CD14-positive monocyte (primary cell): ENCODE measurements at regions not wholly inside any gene's neighbourhood (a gene's known extent, or its start where the extent isn't known, plus 50 kb on each side); places are given as distances from the start of the nearest gene placed in this dataset.

Source experiments
- DNase-seq, 3 donors: peaks; one replicate each; pipeline ENCODE4 v3.0.0-alpha.2; 2011 to 2022
- H2AFZ ChIP-seq: 2 replicates; pipeline ENCODE4 v1.6.0; 2012; ENCODE audit warnings: mild to moderate bottlenecking, low read depth, low read length, inconsistent platforms; ENCODE audit not compliant: insufficient read depth, poor library complexity, severe bottlenecking
- H3K27ac ChIP-seq, 2 donors: 1 replicate in 1 of 2; 2 replicates in 1 of 2; pipeline ENCODE4 v1.5.1; 2012 to 2013; ENCODE audit warnings: low read length in 2 of 2, control low read depth in 1 of 2, inconsistent platforms in 1 of 2, low read depth in 1 of 2, mild to moderate bottlenecking in 1 of 2
- H3K27me3 ChIP-seq, 2 donors: one replicate each; pipeline versions ENCODE4 v1.6.0 to v1.6.1; 2011 to 2013; ENCODE audit warnings: low read length in 2 of 2; ENCODE audit not compliant: control insufficient read depth in 2 of 2, insufficient read depth in 2 of 2
- H3K36me3 ChIP-seq, 2 donors: replicated peaks in 1 of 2; 1 replicate in 1 of 2; 2 replicates in 1 of 2; pipeline versions ENCODE4 v1.5.1 to v1.6.1; 2012 to 2013; ENCODE audit warnings: low read length in 2 of 2, control low read depth in 1 of 2, inconsistent platforms in 1 of 2, mild to moderate bottlenecking in 1 of 2; ENCODE audit not compliant: insufficient read depth in 2 of 2, control insufficient read depth in 1 of 2
- H3K4me1 ChIP-seq, 2 donors: 1 replicate in 1 of 2; 2 replicates in 1 of 2; pipeline versions ENCODE4 v1.5.1 to v1.6.1; 2012 to 2013; ENCODE audit warnings: low read length in 2 of 2, control low read depth in 1 of 2, inconsistent platforms in 1 of 2, mild to moderate bottlenecking in 1 of 2, moderate library complexity in 1 of 2; ENCODE audit not compliant: insufficient read depth in 2 of 2, control insufficient read depth in 1 of 2
- H3K4me2 ChIP-seq: replicated peaks from 2 replicates; pipeline ENCODE3; 2012; ENCODE audit warnings: low read length, moderate library complexity, mild to moderate bottlenecking; ENCODE audit not compliant: poor library complexity, severe bottlenecking; ENCODE audit errors: extremely low read depth
- H3K4me3 ChIP-seq, 3 experiments: fragments of 200-600 bp in 1 of 3; sonication (generic) in 1 of 3; replicated peaks in 1 of 3; 1 replicate in 2 of 3; 2 replicates in 1 of 3; pipeline ENCODE4 v1.5.1; 2011 to 2013; ENCODE audit warnings: low read length in 3 of 3, mild to moderate bottlenecking in 3 of 3, control low read depth in 2 of 3, low read depth in 2 of 3, inconsistent platforms in 1 of 3, moderate library complexity in 1 of 3
- H3K79me2 ChIP-seq: 2 replicates; pipeline ENCODE4 v1.6.0; 2012; ENCODE audit warnings: mild to moderate bottlenecking, control low read depth, inconsistent platforms, low read length, moderate library complexity; ENCODE audit not compliant: insufficient read depth
- H3K9ac ChIP-seq: 2 replicates; pipeline ENCODE4 v1.6.0; 2017; ENCODE audit warnings: low read length, mild to moderate bottlenecking; ENCODE audit not compliant: insufficient read depth, poor library complexity, severe bottlenecking
- H3K9me3 ChIP-seq, 2 donors: replicated peaks in 1 of 2; 1 replicate in 1 of 2; 2 replicates in 1 of 2; pipeline versions ENCODE4 v1.5.1 to v1.6.1; 2012 to 2013; ENCODE audit warnings: low read length in 2 of 2, control low read depth in 1 of 2; ENCODE audit not compliant: control insufficient read depth in 1 of 2, insufficient read depth in 1 of 2
- H4K20me1 ChIP-seq: 2 replicates; pipeline ENCODE4 v1.6.0; 2012; ENCODE audit warnings: mild to moderate bottlenecking, low read length, control low read depth, moderate library complexity; ENCODE audit not compliant: insufficient read depth
- H3K27ac Mint-ChIP-seq, 7 donors: one replicate each; pipeline ENCODE4 v1.8.0; 2020; ENCODE audit warnings: mild to moderate bottlenecking in 7 of 7, mixed read lengths in 7 of 7, moderate library complexity in 6 of 7, inconsistent platforms in 2 of 7
- H3K27me3 Mint-ChIP-seq, 3 donors: one replicate each; pipeline ENCODE4 v1.8.0; 2021 to 2022; ENCODE audit warnings: low read depth in 3 of 3, mild to moderate bottlenecking in 3 of 3, mixed read lengths in 3 of 3, moderate library complexity in 3 of 3, inconsistent platforms in 1 of 3
- H3K36me3 Mint-ChIP-seq, 2 donors: one replicate each; pipeline ENCODE4 v1.8.0; 2020; ENCODE audit warnings: mixed read lengths in 2 of 2, inconsistent platforms in 1 of 2, mild to moderate bottlenecking in 1 of 2
- H3K4me1 Mint-ChIP-seq: one replicate; pipeline ENCODE4 v1.8.0; 2020; ENCODE audit warnings: mild to moderate bottlenecking, mixed read lengths
- H3K4me3 Mint-ChIP-seq, 2 donors: one replicate each; pipeline ENCODE4 v1.8.0; 2020; ENCODE audit warnings: mild to moderate bottlenecking in 2 of 2, mixed read lengths in 2 of 2, moderate library complexity in 1 of 2
- H3K9me3 Mint-ChIP-seq, 7 donors: one replicate each; pipeline ENCODE4 v1.8.0; 2020 to 2022; ENCODE audit warnings: mixed read lengths in 7 of 7, mild to moderate bottlenecking in 6 of 7, moderate library complexity in 6 of 7, inconsistent platforms in 2 of 7
- WGBS: methylation state at CpG from one replicate; pipeline ENCODE4 v1.1.5; 2013; ENCODE audit warnings: missing lambda C conversion rate; ENCODE audit not compliant: insufficient coverage; 5-methylcytosine and 5-hydroxymethylcytosine counted together
- intact Hi-C, 2 donors: fragments of 100-400 bp; cut with micrococcal nuclease; formaldehyde crosslinking; loops; one replicate each; pipeline versions ENCODE4 v1.15.0 to v1.15.1; 2023
- TF ChIP-seq, protein P1 (sequence below): fragments of 200-600 bp; IDR thresholded peaks from one replicate; pipeline ENCODE4 v1.8.0; 2022; ENCODE audit warnings: antibody characterized with exemption, mild to moderate bottlenecking

GRCh38 chr5:6059137-6059800 lies 319.1 kb downstream of the MED10 start:
- WGBS, result 79% methylated on average over 6 of the region's 12 CpGs
- no peaks in the 10 kb centered on the region for H4K20me1 ChIP-seq
- no peaks in the 10 kb centered on the region for H3K4me1 ChIP-seq
- H3K4me2 ChIP-seq, result no peak overlapping the region
- H3K9ac ChIP-seq, result no peak overlapping the region
- no peak for DNase-seq
- H3K27me3 ChIP-seq, result no peaks in the 10 kb centered on the region
- H3K9me3 ChIP-seq, result peaks cover 0 to 6% of the 10 kb centered on the region in 2 donors
- H3K4me3 Mint-ChIP-seq, result no peak overlapping the region
- no peak overlapping the region for H3K27ac Mint-ChIP-seq
- intact Hi-C loops, result no loop called here
- H3K4me3 ChIP-seq, result no peak overlapping the region
- H2AFZ ChIP-seq, result no peak overlapping the region
- no peaks in the 10 kb centered on the region for H3K36me3 ChIP-seq
- H3K36me3 Mint-ChIP-seq, result no peaks in the 10 kb centered on the region
- H3K27ac ChIP-seq, result no peak overlapping the region
- H3K9me3 Mint-ChIP-seq, result peaks cover 0 to 4% (median 0%) of the 10 kb centered on the region in 7 donors
- peaks cover 0 to 2% (median 0%) of the 10 kb centered on the region in 3 donors for H3K27me3 Mint-ChIP-seq
- TF ChIP-seq, protein P1, sequence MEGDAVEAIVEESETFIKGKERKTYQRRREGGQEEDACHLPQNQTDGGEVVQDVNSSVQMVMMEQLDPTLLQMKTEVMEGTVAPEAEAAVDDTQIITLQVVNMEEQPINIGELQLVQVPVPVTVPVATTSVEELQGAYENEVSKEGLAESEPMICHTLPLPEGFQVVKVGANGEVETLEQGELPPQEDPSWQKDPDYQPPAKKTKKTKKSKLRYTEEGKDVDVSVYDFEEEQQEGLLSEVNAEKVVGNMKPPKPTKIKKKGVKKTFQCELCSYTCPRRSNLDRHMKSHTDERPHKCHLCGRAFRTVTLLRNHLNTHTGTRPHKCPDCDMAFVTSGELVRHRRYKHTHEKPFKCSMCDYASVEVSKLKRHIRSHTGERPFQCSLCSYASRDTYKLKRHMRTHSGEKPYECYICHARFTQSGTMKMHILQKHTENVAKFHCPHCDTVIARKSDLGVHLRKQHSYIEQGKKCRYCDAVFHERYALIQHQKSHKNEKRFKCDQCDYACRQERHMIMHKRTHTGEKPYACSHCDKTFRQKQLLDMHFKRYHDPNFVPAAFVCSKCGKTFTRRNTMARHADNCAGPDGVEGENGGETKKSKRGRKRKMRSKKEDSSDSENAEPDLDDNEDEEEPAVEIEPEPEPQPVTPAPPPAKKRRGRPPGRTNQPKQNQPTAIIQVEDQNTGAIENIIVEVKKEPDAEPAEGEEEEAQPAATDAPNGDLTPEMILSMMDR, result no peak
- H3K4me1 Mint-ChIP-seq, result no peaks in the 10 kb centered on the region
- no peaks in the 10 kb centered on the region for H3K79me2 ChIP-seq

DNA sequence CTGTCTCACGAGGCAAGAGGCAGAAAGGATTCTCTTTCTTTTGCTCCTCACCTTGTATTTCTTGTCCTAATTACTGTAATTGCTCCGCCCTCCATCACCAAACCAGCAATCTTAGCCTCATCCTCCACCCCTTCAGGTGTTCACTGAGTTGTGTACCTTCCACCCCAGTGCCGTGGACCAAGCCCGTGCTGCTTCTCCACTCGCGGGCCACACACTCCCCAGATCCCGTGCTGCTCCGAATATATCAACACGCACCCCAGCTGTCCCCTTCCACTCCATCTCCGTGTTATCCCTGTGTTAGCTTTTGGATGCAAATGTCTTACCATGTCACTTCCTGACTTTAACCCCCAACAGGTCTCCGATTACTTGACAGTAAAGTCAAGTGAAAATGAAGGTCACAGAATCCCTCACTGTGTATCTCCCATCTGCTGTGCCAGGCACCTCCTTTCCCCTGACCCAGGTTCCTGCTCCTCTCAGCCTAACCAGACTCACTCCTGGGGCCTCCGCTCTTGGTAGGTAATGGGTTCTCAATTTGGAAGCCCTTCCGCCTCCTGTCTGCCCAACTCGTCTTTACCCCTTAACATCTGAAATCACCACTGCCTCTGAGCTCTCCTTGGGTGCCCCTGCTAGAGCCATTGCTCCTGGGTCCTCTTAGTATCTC lies 320.2 kb downstream of the MED10 start:
- Histone ChIP-seq H3K4me3 (no peak overlapping the region), H4K20me1 (no peaks in the 10 kb centered on the region), H3K79me2 (no peaks in the 10 kb centered on the region), H2AFZ (no peak overlapping the region), H3K27me3 (no peaks in the 10 kb centered on the region), H3K4me1 (no peaks in the 10 kb centered on the region), H3K9ac (no peak overlapping the region), H3K27ac (no peak overlapping the region), H3K9me3 (peaks cover 0 to 6% of the 10 kb centered on the region in 2 donors), H3K36me3 (no peaks in the 10 kb centered on the region), H3K4me2 (no peak overlapping the region)
- 86% methylated on average over 11 of the region's 14 CpGs for WGBS
- Mint-ChIP-seq H3K27ac (no peak overlapping the region), H3K4me1 (no peaks in the 10 kb centered on the region), H3K27me3 (peaks cover 0 to 2% (median 0%) of the 10 kb centered on the region in 3 donors), H3K9me3 (peaks cover 0 to 4% (median under 1%) of the 10 kb centered on the region in 7 donors), H3K36me3 (no peaks in the 10 kb centered on the region), H3K4me3 (no peak overlapping the region)
- intact Hi-C loops, result no loop called here
- TF ChIP-seq, protein P1, result no peak
- DNase-seq, result no peak
